HG02623 (cell line): ENCODE measurements at regions not wholly inside any gene's neighbourhood (a gene's known extent, or its start where the extent isn't known, plus 50 kb on each side); places are given as distances from the start of the nearest gene placed in this dataset.

ENCODE experiments used
- ATAC-seq: cut with Tn5 transposase; IDR thresholded peaks from one replicate; pipeline ENCODE4 v1.9.1; 2021; ENCODE audit warnings: moderate library complexity; ENCODE audit not compliant: unreplicated experiment

DNA sequence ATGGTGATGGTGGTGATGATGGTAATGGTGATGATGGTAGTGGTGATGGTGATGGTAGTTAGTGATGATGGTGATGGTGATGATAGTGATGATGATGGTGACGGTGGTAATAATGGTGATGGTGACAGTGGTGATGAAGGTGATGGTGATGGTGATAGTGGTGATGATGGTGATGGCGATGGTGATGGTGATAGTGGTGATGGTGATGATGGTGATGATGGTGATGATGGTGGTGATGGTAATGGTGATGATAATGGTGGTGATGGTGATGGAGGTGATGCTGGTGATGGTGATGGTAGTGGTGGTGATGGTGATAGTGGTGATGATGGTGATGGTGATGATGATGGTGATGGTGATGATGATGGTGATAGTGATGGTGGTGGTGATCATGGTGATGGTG lies 148.7 kb upstream of the TNRC6C start:
- ATAC-seq: no peak

- ATAC-seq: no peak
These were observed 148.0 kb upstream of the TNRC6C start for GRCh38 chr17:77810536-77810935.

GRCh38 chr17:77811521-77811920 lies 147.0 kb upstream of the TNRC6C start:
- no peak for ATAC-seq

DNA sequence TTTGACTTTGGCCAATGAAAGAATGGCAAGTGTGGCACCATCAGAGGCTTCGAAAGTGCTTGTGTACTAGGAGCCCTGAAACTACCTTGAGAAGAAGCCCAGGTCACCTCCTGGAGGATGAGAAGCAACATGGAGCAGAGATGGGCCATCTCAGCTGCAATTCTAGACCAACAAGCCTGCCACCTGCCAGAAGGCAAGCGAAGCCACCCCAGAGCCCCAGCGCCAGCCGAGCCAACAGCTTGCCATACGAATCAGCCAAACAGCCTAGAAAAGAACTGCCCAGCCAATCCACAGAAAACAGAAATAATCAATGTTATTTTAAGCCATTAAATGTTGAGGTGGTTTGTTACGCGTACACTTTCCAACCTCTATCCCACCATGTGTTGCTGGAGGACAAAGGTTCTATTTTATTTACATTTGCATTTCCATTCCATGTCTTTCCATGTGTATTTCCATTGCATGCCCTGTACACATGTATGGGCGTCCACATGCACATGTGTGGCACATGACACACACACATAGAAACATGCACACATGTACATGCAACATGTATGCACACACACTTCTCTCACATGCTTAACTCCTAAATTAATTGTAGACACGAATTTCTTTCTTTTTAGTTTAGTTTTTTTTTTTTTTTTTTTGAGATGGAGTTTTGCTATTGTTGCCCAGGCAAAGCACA lies 144.3 kb upstream of the TNRC6C start:
- ATAC-seq: no peak

GRCh38 chr17:77815127-77815905 lies 143.2 kb upstream of the TNRC6C start:
- ATAC-seq: no peak

GRCh38 chr17:77817953-77818352 lies 140.6 kb upstream of the TNRC6C start:
- ATAC-seq: no peak

DNA sequence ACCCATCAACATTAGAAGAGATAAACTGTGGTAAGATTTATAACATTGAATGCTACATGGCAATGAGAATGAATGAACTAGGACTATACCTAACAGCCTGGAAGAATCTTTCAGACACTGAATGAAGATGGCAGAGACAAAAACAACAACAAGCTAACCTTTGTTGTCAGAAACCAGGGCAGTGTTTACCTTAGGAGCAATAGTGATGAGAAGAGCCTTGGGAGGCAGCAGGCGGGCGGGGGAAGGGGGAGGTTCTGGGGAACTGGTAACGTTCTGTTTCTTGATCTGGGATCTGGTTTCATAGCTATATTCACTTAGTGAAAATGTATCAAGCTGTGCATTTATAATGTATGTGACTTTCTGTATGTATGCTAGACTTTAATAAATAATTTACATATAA lies 139.0 kb upstream of the TNRC6C start:
- no peak for ATAC-seq

DNA sequence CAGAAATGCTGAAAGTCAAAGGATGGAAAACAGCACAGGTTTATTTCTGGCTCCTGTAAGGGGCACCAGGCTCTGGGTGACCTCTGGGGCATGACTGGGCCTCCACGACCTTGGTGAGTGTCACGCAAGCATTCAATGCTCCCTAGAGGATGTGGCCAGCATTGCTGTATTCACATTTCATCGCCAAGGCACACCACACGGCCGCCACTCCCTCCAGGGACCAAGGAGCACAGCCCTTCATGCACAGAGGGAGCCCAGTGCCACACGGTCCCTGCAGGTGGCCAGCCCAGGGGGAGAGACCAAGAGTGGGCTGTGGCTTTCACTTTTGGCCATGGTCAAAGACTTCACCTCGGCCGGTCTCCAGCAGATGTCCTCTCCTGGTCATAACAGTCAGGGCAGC lies 137.4 kb upstream of the TNRC6C start:
- ATAC-seq: no peak

DNA sequence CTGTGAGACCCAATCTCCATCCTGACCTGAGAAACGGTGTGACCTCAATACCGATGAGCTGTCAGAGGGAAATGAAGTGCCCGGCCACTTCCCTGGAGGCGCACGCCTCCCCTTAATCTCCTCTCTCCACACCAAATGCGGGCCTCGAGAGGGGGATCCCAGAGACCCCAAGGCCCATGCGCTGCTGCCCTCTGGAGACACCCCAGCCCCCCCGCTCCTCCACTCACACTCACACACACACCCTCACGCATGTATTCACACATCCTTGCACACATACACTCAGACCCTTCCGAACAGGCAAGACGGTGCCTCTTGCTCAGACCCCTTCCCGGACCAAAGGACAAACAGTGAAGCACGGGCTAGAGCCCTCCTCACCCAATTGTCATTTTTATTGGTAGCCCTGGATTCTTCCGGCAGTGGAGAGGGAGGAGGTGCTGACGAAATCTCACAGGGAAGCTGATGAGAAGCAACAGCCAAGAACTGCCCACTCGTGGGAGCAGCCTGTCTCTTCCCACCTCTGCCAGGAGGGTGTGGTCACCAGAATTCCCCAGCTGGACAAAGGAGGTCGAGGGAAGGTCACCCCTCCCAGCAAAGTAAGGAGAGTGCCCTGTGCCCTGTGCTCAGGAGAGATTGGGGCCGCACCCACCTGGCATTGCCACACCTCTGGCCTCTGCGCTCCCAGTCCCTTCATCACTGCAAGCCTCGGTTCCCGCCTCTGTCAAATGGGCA lies 136.0 kb upstream of the TNRC6C start:
- ATAC-seq: no peak

GRCh38 chr17:77824102-77824779 lies 134.3 kb upstream of the TNRC6C start:
- no peak for ATAC-seq

GRCh38 chr17:77824780-77825280 lies 133.7 kb upstream of the TNRC6C start:
- ATAC-seq: no peak

- ATAC-seq: no peak
These were observed 132.9 kb upstream of the TNRC6C start for GRCh38 chr17:77825621-77826020.

DNA sequence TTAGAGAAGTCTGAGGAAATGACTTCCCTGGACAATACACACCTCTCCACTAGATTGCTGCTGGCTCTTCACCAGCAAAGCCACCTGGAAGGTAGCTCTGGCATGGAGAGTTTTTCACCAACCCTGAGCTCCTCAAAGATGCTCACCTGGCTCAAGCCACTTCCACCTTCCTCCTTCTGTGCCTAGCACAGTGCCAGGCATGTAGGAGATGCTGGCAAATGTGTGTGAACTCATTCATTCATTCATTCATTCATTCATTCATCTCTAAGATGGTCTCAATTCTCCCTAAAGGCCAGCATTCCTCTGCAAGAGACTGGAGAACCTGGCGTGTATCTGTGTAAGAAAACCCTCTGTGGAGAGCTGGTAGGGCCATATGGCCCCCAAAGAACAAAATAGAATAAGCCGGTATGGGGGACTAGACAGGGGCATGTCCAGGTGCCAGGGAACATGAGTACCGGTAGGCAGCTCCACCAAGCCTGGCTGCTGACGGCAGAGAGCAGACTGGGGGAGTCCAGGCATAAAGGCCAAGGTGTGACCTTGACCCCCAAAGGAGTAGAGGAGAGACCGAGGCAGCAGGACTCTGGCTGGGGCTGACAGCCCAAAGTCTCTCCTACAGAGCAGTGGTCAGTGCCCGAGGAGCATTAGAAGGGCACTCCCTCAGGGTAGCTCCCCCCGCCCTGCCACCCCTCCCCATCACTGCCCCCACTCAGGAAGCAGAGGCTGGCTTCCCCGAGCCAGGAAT lies 132.2 kb upstream of the TNRC6C start:
- no peak for ATAC-seq

GRCh38 chr17:77827039-77827438 lies 131.5 kb upstream of the TNRC6C start:
- ATAC-seq: no peak

DNA sequence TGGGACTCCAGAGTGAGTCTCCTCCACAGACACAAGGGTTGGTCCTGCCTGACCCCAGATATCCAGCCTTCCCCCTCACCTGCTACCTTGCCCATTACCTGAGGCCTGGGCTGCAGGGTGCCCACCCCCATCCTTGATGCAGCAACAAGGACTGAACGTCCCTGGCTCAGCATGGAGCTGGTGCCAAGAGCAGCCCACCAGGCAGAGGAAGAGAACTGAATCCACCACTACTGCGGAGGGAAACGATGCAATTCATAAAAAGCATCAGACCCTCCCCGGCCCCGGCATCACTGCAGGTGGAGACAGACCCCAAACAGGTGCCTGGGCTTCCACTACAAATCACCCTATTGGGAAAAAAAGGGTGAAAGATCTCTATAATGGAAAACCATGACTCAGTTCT lies 131.0 kb upstream of the TNRC6C start:
- no peak for ATAC-seq

- no peak for ATAC-seq
These were observed 129.6 kb upstream of the TNRC6C start for GRCh38 chr17:77828749-77829539.

GRCh38 chr17:77829843-77830799 lies 128.4 kb upstream of the TNRC6C start:
- no peak for ATAC-seq

DNA sequence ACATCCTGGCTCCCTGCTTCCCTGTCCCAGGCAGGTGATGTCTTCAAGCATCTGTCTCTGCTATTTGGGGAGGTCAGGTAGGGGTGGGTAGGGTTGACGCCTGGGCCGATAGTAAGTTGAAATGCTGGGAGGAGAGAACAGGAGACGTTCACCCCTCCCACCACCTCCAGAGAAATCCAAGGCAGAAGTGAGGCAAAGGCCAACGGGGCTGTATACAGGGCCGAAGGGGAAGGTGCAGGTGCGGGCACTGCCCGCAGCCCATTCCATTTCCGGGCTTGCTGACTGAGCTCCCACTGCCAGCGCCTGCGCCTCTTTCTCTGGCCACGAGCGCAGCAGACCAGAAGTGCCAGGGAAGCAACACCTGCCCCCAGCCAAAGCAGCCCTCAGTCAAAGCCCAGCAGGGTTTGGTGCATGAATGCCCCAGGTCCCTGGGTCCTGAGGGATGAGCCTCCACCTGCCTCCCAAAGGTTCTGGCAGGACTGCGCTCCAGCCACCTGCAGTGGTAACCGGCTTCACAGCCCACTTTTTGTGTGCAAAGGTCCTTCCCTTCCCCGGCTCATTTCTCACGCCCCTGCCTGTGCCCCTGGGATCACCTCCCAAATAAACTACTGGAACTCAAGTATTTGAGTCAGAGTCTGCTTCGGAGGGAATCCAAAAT lies 127.6 kb upstream of the TNRC6C start:
- ATAC-seq: no peak
